ENCODE measurements at regions not wholly inside any gene's neighbourhood (a gene's known extent, or its start where the extent isn't known, plus 50 kb on each side); places are given as distances from the start of the nearest gene placed in this dataset.

- Histone ChIP-seq H3K23me2 (ENCODE audit: low read depth, low read length) (no peaks in the 10 kb centered on the region), H3K79me2 (ENCODE audit: control insufficient read depth in 1 of 2, insufficient read depth in 2 of 2, low read length in 2 of 2) (no peaks in the 10 kb centered on the region), H2BK15ac (ENCODE audit: low read length) (no peak overlapping the region), H3K23ac (ENCODE audit: insufficient read length) (no peak overlapping the region), H4K5ac (ENCODE audit: insufficient read length, low read depth, low read length) (no peak overlapping the region), H4K8ac (ENCODE audit: extremely low read depth, insufficient read depth, low read length) (no peak overlapping the region), H2BK12ac (ENCODE audit: low read depth, low read length) (no peak overlapping the region), H3K36me3 (ENCODE audit: control insufficient read depth in 2 of 4, insufficient read depth in 4 of 4, low read length in 3 of 4) (no peaks in the 10 kb centered on the region), H3K56ac (replicated peaks; ENCODE audit: insufficient read length, low read depth, low read length) (no peak overlapping the region), H2BK20ac (ENCODE audit: low read length) (no peak overlapping the region), H4K91ac (replicated peaks; ENCODE audit: insufficient read length, low read length) (no peak overlapping the region), H3K18ac (ENCODE audit: extremely low read depth, low read length) (no peak overlapping the region), H3K4me3 (ENCODE audit: extremely low read depth in 1 of 4, insufficient read depth in 2 of 4, low read depth in 3 of 4, low read length in 4 of 4) (no peak overlapping the region), H3K4me1 (replicated peaks in 1 of 4; ENCODE audit: control insufficient read depth in 3 of 4, insufficient read depth in 4 of 4, low read length in 3 of 4) (no peaks in the 10 kb centered on the region), H4K20me1 (replicated peaks in 1 of 2; ENCODE audit: control insufficient read depth in 1 of 2, insufficient read depth in 2 of 2, low read length in 2 of 2) (no peaks in the 10 kb centered on the region), H2AK5ac (ENCODE audit: low read depth, low read length) (no peak overlapping the region), H2BK5ac (ENCODE audit: low read depth, low read length) (no peak overlapping the region), H2BK120ac (replicated peaks; ENCODE audit: low read depth, low read length) (no peak overlapping the region), H3K14ac (ENCODE audit: insufficient read length) (no peak overlapping the region), H3K9ac (replicated peaks in 1 of 4; ENCODE audit: extremely low read depth in 1 of 4, low read depth in 3 of 4, low read length in 3 of 4) (no peak overlapping the region), H3K9me3 (ENCODE audit: insufficient read depth in 2 of 2, low read depth in 1 of 2, low read length in 1 of 2) (peaks cover 14 to 15% of the 10 kb centered on the region in 2 experiments; a peak in 3 of 4 replicates), H3K4me2 (ENCODE audit: insufficient read depth in 1 of 2, low read depth in 2 of 2, low read length in 2 of 2) (no peak overlapping the region), H3K27ac (ENCODE audit: low read depth, low read length) (no peak overlapping the region), H3K79me1 (ENCODE audit: low read depth, low read length) (no peaks in the 10 kb centered on the region), H3K27me3 (replicated peaks in 1 of 4; ENCODE audit: control insufficient read depth in 3 of 4, extremely low read depth in 1 of 4, insufficient read depth in 3 of 4, low read length in 3 of 4) (no peaks in the 10 kb centered on the region), H2AFZ (ENCODE audit: low read length) (no peak overlapping the region), H3K4ac (replicated peaks; ENCODE audit: insufficient read length, low read depth, low read length) (no peak overlapping the region)
- 88% methylated on average over 5 of the region's 5 CpGs; no CpG with 5 or more reads in 1 of the 2 experiments for WGBS, 2 experiments (ENCODE audit: extremely low coverage in 1 of 2, insufficient coverage in 1 of 2, insufficient read length in 1 of 2, insufficient replicate concordance in 2 of 2, low coverage in 1 of 2, low lambda C conversion rate in 2 of 2, missing lambda C conversion rate in 1 of 2)
- FAIRE-seq (no peak), DNase-seq (ENCODE audit: low read depth in 1 of 2, low spot score in 2 of 2) (no peak)
- CTCF ChIA-PET (ENCODE audit: partially characterized antibody) = no interaction called here
- POLR2A ChIA-PET (ENCODE audit: partially characterized antibody) = no interaction called here
- no peak for TF ChIP-seq E2F6 (IDR thresholded peaks at IDR 0.05)
- no peak for TF ChIP-seq SIRT6 (IDR thresholded peaks at IDR 0.05; ENCODE audit: low read length)
These were observed 82.0 kb downstream of the SLC10A2 start for GRCh38 chr13:102984210-102984609.

Data from H1 (cell line).